HL-60 (cell line): ENCODE measurements at regions not wholly inside any gene's neighbourhood (a gene's known extent, or its start where the extent isn't known, plus 50 kb on each side); places are given as distances from the start of the nearest gene placed in this dataset.

Source experiments
- CTCF ChIP-seq: IDR thresholded peaks from one replicate; pipeline ENCODE4 v1.5.1; 2011; ENCODE audit warnings: low read length, control low read depth, inconsistent platforms; ENCODE audit not compliant: insufficient read depth
- GABPA ChIP-seq: IDR thresholded peaks from 2 replicates; pipeline ENCODE4 v1.6.1; 2012; ENCODE audit warnings: low read depth
- POLR2AphosphoS5 ChIP-seq: IDR thresholded peaks from 2 replicates; pipeline ENCODE4 v1.6.1; 2012; ENCODE audit warnings: low read depth

GRCh38 chr9:115799734-115800133 is 353.9 kb upstream of the PAPPA start:
- no peak for TF ChIP-seq CTCF
- TF ChIP-seq POLR2AphosphoS5: no peak
- no peak for TF ChIP-seq GABPA
